Panc1 (cell line): ENCODE measurements at regions not wholly inside any gene's neighbourhood (a gene's known extent, or its start where the extent isn't known, plus 50 kb on each side); places are given as distances from the start of the nearest gene placed in this dataset.

Source experiments
- ATAC-seq: fragments of 200-7000 bp; cut with Tn5 transposase; 2 replicates; pipeline ENCODE4 v1.9.1; 2020; ENCODE audit warnings: mild to moderate bottlenecking, moderate library complexity
- BruUV-seq: library from RNA; stranded (reverse); fragments of 400-500 nt; replicated peaks from 2 replicates; lab custom pipeline; 2021; lab: Mats Ljungman, UMichigan
- CTCF ChIA-PET: fragments of 300-600 bp; sonication (Branson Sonifier 250); formaldehyde crosslinking; loops from one replicate; lab custom pipeline; 2022; ENCODE audit warnings: antibody characterized with exemption; lab: Charles Lee
- POLR2A ChIA-PET: fragments of 300-600 bp; sonication (Branson Sonifier 250); formaldehyde crosslinking; loops from one replicate; lab custom pipeline; 2022; ENCODE audit warnings: antibody characterized with exemption; lab: Charles Lee
- DNase-seq: peaks from one replicate; pipeline ENCODE4 v3.0.0-alpha.2; 2010; ENCODE audit warnings: low read depth, low spot score
- H3K27ac ChIP-seq: 2 replicates; pipeline ENCODE4 v1.5.1; 2011; ENCODE audit warnings: mild to moderate bottlenecking, low read length, inconsistent platforms
- H3K27me3 ChIP-seq: fragments of 200-500 bp; sonication (Bioruptor generic); 2 replicates; pipeline ENCODE4 v1.6.0; 2014; ENCODE audit warnings: low read length, inconsistent platforms; ENCODE audit not compliant: control insufficient read depth, insufficient read depth
- H3K36me3 ChIP-seq: fragments of 200-500 bp; sonication (Bioruptor generic); 2 replicates; pipeline ENCODE4 v1.5.1; 2014; ENCODE audit warnings: inconsistent platforms, mild to moderate bottlenecking, low read length, moderate library complexity; ENCODE audit not compliant: control insufficient read depth, insufficient read depth
- H3K4me1 ChIP-seq: 2 replicates; pipeline ENCODE4 v1.5.1; 2011; ENCODE audit warnings: inconsistent platforms, mild to moderate bottlenecking, low read length, moderate library complexity; ENCODE audit not compliant: control insufficient read depth, insufficient read depth
- H3K4me3 ChIP-seq, 2 experiments: 2 replicates each; pipeline ENCODE4 v1.5.1; 2011 to 2012; ENCODE audit warnings: low read depth in 2 of 2, low read length in 2 of 2, mild to moderate bottlenecking in 2 of 2, inconsistent platforms in 1 of 2, moderate library complexity in 1 of 2
- H3K9me3 ChIP-seq: fragments of 200-500 bp; sonication (Bioruptor generic); 2 replicates; pipeline ENCODE4 v1.5.1; 2014; ENCODE audit warnings: low read depth, mild to moderate bottlenecking, inconsistent platforms, low read length, moderate library complexity; ENCODE audit not compliant: control insufficient read depth, insufficient read depth
- CTCF ChIP-seq: fragments of 450-650 bp; IDR thresholded peaks from 2 replicates; pipeline ENCODE4 v1.5.1; 2017; ENCODE audit warnings: mild to moderate bottlenecking
- POLR2AphosphoS5 ChIP-seq: IDR thresholded peaks from 2 replicates; pipeline ENCODE4 v1.6.1; 2012; ENCODE audit warnings: mild to moderate bottlenecking, low read depth, low read length, moderate library complexity
- REST ChIP-seq, 2 experiments: IDR thresholded peaks; 2 replicates each; pipeline ENCODE4 v1.6.1; 2011 to 2012; ENCODE audit warnings: low read depth in 2 of 2, control low read depth in 1 of 2, low read length in 1 of 2, mild to moderate bottlenecking in 1 of 2, moderate library complexity in 1 of 2; ENCODE audit not compliant: insufficient read depth in 1 of 2
- SIN3A ChIP-seq: IDR thresholded peaks from 2 replicates; pipeline ENCODE4 v1.6.1; 2012; ENCODE audit warnings: low read depth, mild to moderate bottlenecking, low read length, moderate library complexity, borderline replicate concordance; ENCODE audit not compliant: insufficient read depth
- TCF7L2 ChIP-seq: IDR thresholded peaks from 2 replicates; pipeline ENCODE4 v1.6.1; 2011; ENCODE audit warnings: mild to moderate bottlenecking, low read depth, low read length, inconsistent platforms
- in situ Hi-C: cut with HindIII; loops from 2 replicates; pipeline ENCODE4 v1.10.0; 2016; ENCODE audit warnings: low sequenced_read_pairs, low pct_unique_long_range_greater_than_20kb
- intact Hi-C: fragments of 100-400 bp; cut with micrococcal nuclease; formaldehyde crosslinking; loops from one replicate; pipeline ENCODE4 v1.10.0; 2022; ENCODE audit not compliant: unreplicated experiment

GRCh38 chr3:159237226-159237625 lies 435.4 kb downstream of the MFSD1 start:
- in situ Hi-C loops, result no loop called here
- ChIA-PET POLR2A (no interaction called here), CTCF (no interaction called here)
- Histone ChIP-seq H3K36me3 (no peaks in the 10 kb centered on the region), H3K4me1 (no peaks in the 10 kb centered on the region), H3K9me3 (no peaks in the 10 kb centered on the region), H3K27ac (no peak overlapping the region), H3K27me3 (no peaks in the 10 kb centered on the region), H3K4me3 (no peak overlapping the region)
- ATAC-seq (no peak), DNase-seq (no peak)
- no peak for TF ChIP-seq CTCF
- no TSS peak for BruUV-seq
- intact Hi-C loops, result no loop called here

- no peak for DNase-seq
- no peak for ATAC-seq
- H3K27me3 ChIP-seq, result no peaks in the 10 kb centered on the region
- TF ChIP-seq REST (IDR thresholded peaks at IDR 0.05; ENCODE audit: insufficient read depth in 1 of 2, low read depth in 2 of 2, low read length in 1 of 2) (no peak), SIN3A (no peak)
- no peaks in the 10 kb centered on the region for H3K9me3 ChIP-seq
- ChIA-PET POLR2A (no interaction called here), CTCF (no interaction called here)
- H3K4me3 ChIP-seq, result no peak overlapping the region
- no TSS peak for BruUV-seq
- no peak overlapping the region for H3K27ac ChIP-seq
- H3K36me3 ChIP-seq, result no peaks in the 10 kb centered on the region
- intact Hi-C loops (no loop called here), in situ Hi-C loops (no loop called here)
- H3K4me1 ChIP-seq, result no peaks in the 10 kb centered on the region
Observed at GRCh38 chr3:159238646-159239045, 436.8 kb downstream of the MFSD1 start.

GRCh38 chr3:159239059-159239458 lies 437.2 kb downstream of the MFSD1 start:
- H3K27ac ChIP-seq, result no peak overlapping the region
- no peaks in the 10 kb centered on the region for H3K4me1 ChIP-seq
- intact Hi-C loops (no loop called here), in situ Hi-C loops (no loop called here)
- no TSS peak for BruUV-seq
- no peak overlapping the region for H3K4me3 ChIP-seq
- no peaks in the 10 kb centered on the region for H3K9me3 ChIP-seq
- no peak for ATAC-seq
- no peaks in the 10 kb centered on the region for H3K27me3 ChIP-seq
- TF ChIP-seq REST (IDR thresholded peaks at IDR 0.05; ENCODE audit: insufficient read depth in 1 of 2, low read depth in 2 of 2, low read length in 1 of 2), result no peak
- no peak for TF ChIP-seq POLR2AphosphoS5
- no peak for TF ChIP-seq CTCF
- no peak for TF ChIP-seq TCF7L2
- TF ChIP-seq SIN3A, result no peak
- H3K36me3 ChIP-seq, result no peaks in the 10 kb centered on the region
- no peak for DNase-seq
- CTCF ChIA-PET, result interaction anchor here (0.7 kb wide), 1 partner anchor 148 kb away, joined by 3 read pairs; no protein-coding TSS in a partner anchor
- POLR2A ChIA-PET, result no interaction called here
